Sigmoid colon (tissue), 4 donors: ENCODE measurements at regions not wholly inside any gene's neighbourhood (a gene's known extent, or its start where the extent isn't known, plus 50 kb on each side); places are given as distances from the start of the nearest gene placed in this dataset.

Experiments
- EP300 ChIP-seq, 4 donors: sonication (generic); formaldehyde crosslinking; IDR thresholded peaks; one replicate each; pipeline ENCODE4 v1.6.1; 2017; ENCODE audit warnings: antibody characterized with exemption in 4 of 4
- POLR2A ChIP-seq, 2 donors: fragments of 450-650 bp; IDR thresholded peaks; one replicate each; pipeline ENCODE4 v1.6.1; 2016; ENCODE audit warnings: antibody characterized with exemption in 2 of 2, mild to moderate bottlenecking in 2 of 2, moderate library complexity in 2 of 2
- POLR2AphosphoS5 ChIP-seq, 4 donors: sonication (generic); formaldehyde crosslinking; IDR thresholded peaks; one replicate each; pipeline ENCODE4 v1.6.1; 2017; ENCODE audit warnings: antibody characterized with exemption in 4 of 4
- TF ChIP-seq, protein P1 (sequence below), 4 experiments: fragments of 450-650 bp in 3 of 4; fragments of 200-600 bp in 1 of 4; IDR thresholded peaks; one replicate each; pipeline ENCODE4 v1.5.1; 2016 to 2019; ENCODE audit warnings: antibody characterized with exemption in 4 of 4, mild to moderate bottlenecking in 3 of 4, moderate library complexity in 2 of 4

DNA sequence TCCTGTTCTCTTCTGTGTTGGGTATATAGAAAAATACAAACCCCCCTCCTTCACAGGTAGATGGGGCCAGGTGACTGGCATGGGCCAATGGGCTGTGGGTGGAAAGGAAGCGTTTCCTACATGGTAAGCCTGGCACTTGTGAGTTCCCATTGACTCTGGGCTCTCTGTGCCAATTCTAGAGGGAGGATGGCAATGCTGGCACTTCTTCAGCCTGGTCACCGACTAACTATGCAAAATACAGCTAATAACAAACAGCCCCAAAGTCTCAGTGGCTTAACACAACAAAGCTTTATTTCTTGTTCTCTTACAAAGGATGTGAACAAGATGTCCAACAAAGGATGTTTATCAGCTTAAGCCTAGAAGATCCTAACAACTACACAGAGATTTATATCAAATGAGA lies 258.1 kb downstream of the SYK start:
- TF ChIP-seq POLR2AphosphoS5 (IDR thresholded peaks at IDR 0.05) (peak in 1 of 4 donors; percentile 4), EP300 (IDR thresholded peaks at IDR 0.05) (no peak), POLR2A (IDR thresholded peaks at IDR 0.05) (no peak)
- TF ChIP-seq, protein P1, sequence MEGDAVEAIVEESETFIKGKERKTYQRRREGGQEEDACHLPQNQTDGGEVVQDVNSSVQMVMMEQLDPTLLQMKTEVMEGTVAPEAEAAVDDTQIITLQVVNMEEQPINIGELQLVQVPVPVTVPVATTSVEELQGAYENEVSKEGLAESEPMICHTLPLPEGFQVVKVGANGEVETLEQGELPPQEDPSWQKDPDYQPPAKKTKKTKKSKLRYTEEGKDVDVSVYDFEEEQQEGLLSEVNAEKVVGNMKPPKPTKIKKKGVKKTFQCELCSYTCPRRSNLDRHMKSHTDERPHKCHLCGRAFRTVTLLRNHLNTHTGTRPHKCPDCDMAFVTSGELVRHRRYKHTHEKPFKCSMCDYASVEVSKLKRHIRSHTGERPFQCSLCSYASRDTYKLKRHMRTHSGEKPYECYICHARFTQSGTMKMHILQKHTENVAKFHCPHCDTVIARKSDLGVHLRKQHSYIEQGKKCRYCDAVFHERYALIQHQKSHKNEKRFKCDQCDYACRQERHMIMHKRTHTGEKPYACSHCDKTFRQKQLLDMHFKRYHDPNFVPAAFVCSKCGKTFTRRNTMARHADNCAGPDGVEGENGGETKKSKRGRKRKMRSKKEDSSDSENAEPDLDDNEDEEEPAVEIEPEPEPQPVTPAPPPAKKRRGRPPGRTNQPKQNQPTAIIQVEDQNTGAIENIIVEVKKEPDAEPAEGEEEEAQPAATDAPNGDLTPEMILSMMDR (IDR thresholded peaks at IDR 0.05): no peak
